A673 (cell line): ENCODE measurements at regions not wholly inside any gene's neighbourhood (a gene's known extent, or its start where the extent isn't known, plus 50 kb on each side); places are given as distances from the start of the nearest gene placed in this dataset.
A peak's percentile ranks its signal among the peaks of the same experiment; 100 is the strongest.

ENCODE experiments used
- BruUV-seq: library from RNA; stranded (reverse); fragments of 400-500 nt; replicated peaks from 2 replicates; lab custom pipeline; 2021; lab: Mats Ljungman, UMichigan
- CTCF ChIA-PET: fragments of 300-600 bp; sonication (Branson Sonifier 250); formaldehyde crosslinking; loops from one replicate; lab custom pipeline; 2022; ENCODE audit warnings: antibody characterized with exemption; lab: Charles Lee
- POLR2A ChIA-PET: fragments of 300-600 bp; sonication (Branson Sonifier 250); formaldehyde crosslinking; loops from one replicate; lab custom pipeline; 2022; ENCODE audit warnings: antibody characterized with exemption; ENCODE audit not compliant: low non-redundant PET; lab: Charles Lee
- DNase-seq: peaks from one replicate; pipeline ENCODE4 v3.0.0-alpha.2; 2015; ENCODE audit warnings: low spot score
- H3K27ac ChIP-seq: fragments of 200-600 bp; sonication (generic); 2 replicates; pipeline ENCODE4 v1.5.1; 2016; ENCODE audit warnings: mixed run types, low read depth, mild to moderate bottlenecking, mixed read lengths, antibody characterized with exemption, low read length; ENCODE audit not compliant: poor library complexity, severe bottlenecking
- H3K27me3 ChIP-seq: fragments of 200-600 bp; sonication (generic); replicated peaks from 2 replicates; pipeline ENCODE4 v1.6.1; 2017; ENCODE audit warnings: mixed run types, low read depth, mild to moderate bottlenecking, mixed read lengths, antibody characterized with exemption, low read length; ENCODE audit not compliant: insufficient read depth, poor library complexity
- H3K36me3 ChIP-seq: fragments of 200-600 bp; sonication (generic); 2 replicates; pipeline ENCODE4 v1.6.1; 2016; ENCODE audit warnings: mixed run types, mild to moderate bottlenecking, mixed read lengths, antibody characterized with exemption, low read length; ENCODE audit not compliant: insufficient read depth, poor library complexity, severe bottlenecking
- H3K4me1 ChIP-seq: fragments of 200-600 bp; sonication (generic); 2 replicates; pipeline ENCODE4 v1.6.1; 2017; ENCODE audit warnings: mixed run types, mild to moderate bottlenecking, mixed read lengths, antibody characterized with exemption, low read length; ENCODE audit not compliant: insufficient read depth, poor library complexity, severe bottlenecking
- H3K4me3 ChIP-seq: fragments of 200-600 bp; sonication (generic); 2 replicates; pipeline ENCODE4 v1.5.1; 2016; ENCODE audit warnings: low read depth, mixed run types, mild to moderate bottlenecking, mixed read lengths, low read length; ENCODE audit not compliant: poor library complexity, severe bottlenecking
- H3K9me3 ChIP-seq: fragments of 200-600 bp; sonication (generic); 2 replicates; pipeline ENCODE4 v1.6.1; 2016; ENCODE audit warnings: mixed run types, low read depth, mild to moderate bottlenecking, mixed read lengths, antibody characterized with exemption, low read length; ENCODE audit not compliant: poor library complexity, severe bottlenecking
- CTCF ChIP-seq: fragments of 300-800, 200-600 bp; sonication (generic); conservative IDR thresholded peaks from 2 replicates; pipeline ENCODE4 v1.5.1; 2017; ENCODE audit warnings: low read depth, mild to moderate bottlenecking, antibody characterized with exemption, low read length, moderate library complexity, mixed read lengths
- EZH2 ChIP-seq: fragments of 200-600 bp; sonication (generic); IDR thresholded peaks from 2 replicates; pipeline ENCODE4 v1.6.1; 2017; ENCODE audit warnings: borderline replicate concordance, low read depth, mild to moderate bottlenecking, mixed read lengths, antibody characterized with exemption, low read length; ENCODE audit not compliant: poor library complexity, severe bottlenecking
- intact Hi-C: fragments of 100-400 bp; cut with micrococcal nuclease; formaldehyde crosslinking; loops from one replicate; pipeline ENCODE4 v1.10.0; 2022; ENCODE audit not compliant: unreplicated experiment

- Histone ChIP-seq H3K4me1 (no peaks in the 10 kb centered on the region), H3K4me3 (no peak overlapping the region), H3K9me3 (no peaks in the 10 kb centered on the region), H3K36me3 (no peaks in the 10 kb centered on the region), H3K27me3 (peaks cover 14% of the 10 kb centered on the region), H3K27ac (no peak overlapping the region)
- intact Hi-C loops: no loop called here
- ChIA-PET CTCF (no interaction called here), POLR2A (no interaction called here)
- BruUV-seq: no TSS peak
- no peak for DNase-seq
- TF ChIP-seq EZH2 (no peak), CTCF (no peak)
Observed at GRCh38 chr15:79765081-79765480, 131.7 kb downstream of the MTHFS start.

- ChIA-PET CTCF (no interaction called here), POLR2A (no interaction called here)
- Histone ChIP-seq H3K4me3 (no peak overlapping the region), H3K4me1 (no peaks in the 10 kb centered on the region), H3K9me3 (no peaks in the 10 kb centered on the region), H3K27me3 (peaks cover 20% of the 10 kb centered on the region), H3K27ac (no peak overlapping the region), H3K36me3 (no peaks in the 10 kb centered on the region)
- no TSS peak for BruUV-seq
- intact Hi-C loops: no loop called here
- TF ChIP-seq CTCF: peak; percentile 50
- no peak for TF ChIP-seq EZH2
- DNase-seq: peak; percentile 9
Observed at GRCh38 chr15:79769069-79769481, 127.7 kb downstream of the MTHFS start.

- intact Hi-C loops: no loop called here
- CTCF ChIA-PET: no interaction called here
Observed at GRCh38 chr15:79769933-79770759, 126.7 kb downstream of the MTHFS start.

More at GRCh38 chr15:79769933-79770759, 126.7 kb downstream of the MTHFS start:
- Histone ChIP-seq H3K36me3 (no peaks in the 10 kb centered on the region), H3K4me3 (no peak overlapping the region), H3K27me3 (peaks cover 15% of the 10 kb centered on the region), H3K9me3 (no peaks in the 10 kb centered on the region), H3K4me1 (no peaks in the 10 kb centered on the region), H3K27ac (no peak overlapping the region)
- POLR2A ChIA-PET: no interaction called here
- no TSS peak for BruUV-seq
- no peak for DNase-seq
- TF ChIP-seq EZH2 (no peak), CTCF (no peak)
